Ishikawa (cell line): ENCODE measurements at regions not wholly inside any gene's neighbourhood (a gene's known extent, or its start where the extent isn't known, plus 50 kb on each side); places are given as distances from the start of the nearest gene placed in this dataset.

Source experiments
- CEBPB ChIP-seq: IDR thresholded peaks from 2 replicates; pipeline ENCODE4 v1.6.1; 2012
- RAD21 ChIP-seq: IDR thresholded peaks from 2 replicates; pipeline ENCODE4 v1.6.1; 2012; ENCODE audit warnings: low read depth
- REST ChIP-seq: IDR thresholded peaks from 2 replicates; pipeline ENCODE4 v1.6.1; 2012; ENCODE audit warnings: low read depth, mild to moderate bottlenecking
- YY1 ChIP-seq: IDR thresholded peaks from 2 replicates; pipeline ENCODE4 v1.6.1; 2012; ENCODE audit warnings: low read depth
- ZBTB7A ChIP-seq: IDR thresholded peaks from 2 replicates; pipeline ENCODE4 v1.6.1; 2012; ENCODE audit warnings: low read depth

- TF ChIP-seq REST (no peak), YY1 (no peak), RAD21 (no peak), CEBPB (no peak), ZBTB7A (no peak)
Measured at GRCh38 chr14:96632363-96632758, 130.2 kb downstream of the PAPOLA start.
